ENCODE measurements at regions not wholly inside any gene's neighbourhood (a gene's known extent, or its start where the extent isn't known, plus 50 kb on each side); places are given as distances from the start of the nearest gene placed in this dataset.

GRCh38 chr2:38170733-38171132, 94.8 kb upstream of the CYP1B1 start:
- TF ChIP-seq POLR2A (IDR thresholded peaks at IDR 0.05) = no peak
- TF ChIP-seq EP300 (IDR thresholded peaks at IDR 0.05) = no peak
- TF ChIP-seq CTCF (IDR thresholded peaks at IDR 0.05) = no peak
- Histone ChIP-seq H3K27me3 (no peaks in the 10 kb centered on the region), H3K4me3 (no peak overlapping the region), H3K4me1 (ENCODE audit: insufficient read depth) (peaks cover 5% of the 10 kb centered on the region), H3K36me3 (no peaks in the 10 kb centered on the region), H3K9me3 (no peaks in the 10 kb centered on the region), H3K27ac (no peak overlapping the region)
- no peak for DNase-seq
- intact Hi-C loops (cut with DNase I) = no loop called here

GRCh38 chr2:38170067-38170466, 94.1 kb upstream of the CYP1B1 start:
- TF ChIP-seq EP300 (IDR thresholded peaks at IDR 0.05) (no peak), CTCF (IDR thresholded peaks at IDR 0.05) (no peak), POLR2A (IDR thresholded peaks at IDR 0.05) (no peak)
- intact Hi-C loops (cut with DNase I) = no loop called here
- Histone ChIP-seq H3K4me3 (no peak overlapping the region), H3K4me1 (ENCODE audit: insufficient read depth) (peaks cover 5% of the 10 kb centered on the region), H3K36me3 (no peaks in the 10 kb centered on the region), H3K9me3 (no peaks in the 10 kb centered on the region), H3K27me3 (no peaks in the 10 kb centered on the region), H3K27ac (no peak overlapping the region)
- no peak for DNase-seq
- WGBS, 3 donors = 68 to 73% (median 72%) methylated on average over 3 of the region's 3 CpGs

GRCh38 chr2:38168710-38169480, 92.9 kb upstream of the CYP1B1 start:
- H3K4me1 ChIP-seq (ENCODE audit: insufficient read depth) = peaks cover 5% of the 10 kb centered on the region
- intact Hi-C loops (cut with DNase I) = loop anchor here in 1 of 4 donors (10.0 kb wide), 1 partner anchor 94 kb away; the partner anchor contains the start of gene CYP1B1
- no peak overlapping the region for H3K27ac ChIP-seq
- TF ChIP-seq EP300 (IDR thresholded peaks at IDR 0.05) (no peak), CTCF (IDR thresholded peaks at IDR 0.05) (no peak), POLR2A (IDR thresholded peaks at IDR 0.05) (no peak)
- H3K4me3 ChIP-seq = no peak overlapping the region
- no peaks in the 10 kb centered on the region for H3K27me3 ChIP-seq
- no peaks in the 10 kb centered on the region for H3K36me3 ChIP-seq
- DNase-seq = no peak
- whole genome bisulfite sequencing, 3 donors = 88 to 94% (median 91%) methylated on average over 5 of the region's 5 CpGs
- H3K9me3 ChIP-seq = no peaks in the 10 kb centered on the region

GRCh38 chr2:38167968-38168350, 92.0 kb upstream of the CYP1B1 start:
- H3K27me3 ChIP-seq = no peaks in the 10 kb centered on the region
- no peaks in the 10 kb centered on the region for H3K9me3 ChIP-seq
- TF ChIP-seq POLR2A (IDR thresholded peaks at IDR 0.05) = no peak
- no peak for TF ChIP-seq CTCF (IDR thresholded peaks at IDR 0.05)
- no peak for TF ChIP-seq EP300 (IDR thresholded peaks at IDR 0.05)
- intact Hi-C loops (cut with DNase I) = loop anchor here in 1 of 4 donors (10.0 kb wide), 1 partner anchor 93 kb away; the partner anchor contains the start of gene CYP1B1
- no peak for DNase-seq
- no peaks in the 10 kb centered on the region for H3K36me3 ChIP-seq
- 45 to 60% (median 57%) methylated on average over 2 of the region's 2 CpGs for WGBS, 3 donors
- no peak overlapping the region for H3K27ac ChIP-seq
- peaks cover 5% of the 10 kb centered on the region for H3K4me1 ChIP-seq (ENCODE audit: insufficient read depth)
- no peak overlapping the region for H3K4me3 ChIP-seq
